Astrocyte of the spinal cord (primary cell): ENCODE measurements at regions not wholly inside any gene's neighbourhood (a gene's known extent, or its start where the extent isn't known, plus 50 kb on each side); places are given as distances from the start of the nearest gene placed in this dataset.
A peak's percentile ranks its signal among the peaks of the same experiment; 100 is the strongest.
"Not testable (repeated sequence)": the region's sequence is repeated elsewhere in the genome, so short reads cannot be mapped to it uniquely, and the experiment has no call there.

Source experiments
- DNase-seq: peaks from one replicate; pipeline ENCODE4 v3.0.0; 2011; ENCODE audit warnings: low read depth, low spot score
- H3K4me3 ChIP-seq: 2 replicates; pipeline ENCODE4 v1.5.1; 2011; ENCODE audit warnings: low read depth, mild to moderate bottlenecking, low read length, moderate library complexity
- in situ Hi-C: cut with HindIII; loops from 2 replicates; pipeline ENCODE4 v1.10.0; 2017; ENCODE audit warnings: low sequenced_read_pairs
- TF ChIP-seq, protein P1 (sequence below): IDR thresholded peaks from 2 replicates; pipeline ENCODE4 v1.5.1; 2012; ENCODE audit warnings: low read depth, mild to moderate bottlenecking, low read length, inconsistent platforms

DNA sequence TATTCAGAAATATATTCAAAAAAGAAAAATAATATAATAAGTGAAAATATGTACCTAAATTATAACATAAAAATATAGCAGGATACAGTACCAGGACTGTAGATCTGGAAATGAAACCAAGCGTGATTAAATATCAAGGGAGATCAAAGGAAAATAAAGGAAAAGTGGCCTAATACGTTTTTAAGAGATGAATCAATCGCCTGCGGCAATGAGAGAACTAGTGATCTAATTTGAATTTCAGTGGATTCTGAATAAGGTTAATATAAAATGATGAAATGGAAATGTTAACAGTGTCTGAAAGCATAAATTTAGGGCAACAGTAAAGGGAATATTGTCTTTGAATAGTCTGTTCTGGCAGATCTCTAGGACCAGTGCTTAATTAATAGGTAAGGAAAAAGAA is 1761.9 kb upstream of the ACO1 start:
- TF ChIP-seq, protein P1, sequence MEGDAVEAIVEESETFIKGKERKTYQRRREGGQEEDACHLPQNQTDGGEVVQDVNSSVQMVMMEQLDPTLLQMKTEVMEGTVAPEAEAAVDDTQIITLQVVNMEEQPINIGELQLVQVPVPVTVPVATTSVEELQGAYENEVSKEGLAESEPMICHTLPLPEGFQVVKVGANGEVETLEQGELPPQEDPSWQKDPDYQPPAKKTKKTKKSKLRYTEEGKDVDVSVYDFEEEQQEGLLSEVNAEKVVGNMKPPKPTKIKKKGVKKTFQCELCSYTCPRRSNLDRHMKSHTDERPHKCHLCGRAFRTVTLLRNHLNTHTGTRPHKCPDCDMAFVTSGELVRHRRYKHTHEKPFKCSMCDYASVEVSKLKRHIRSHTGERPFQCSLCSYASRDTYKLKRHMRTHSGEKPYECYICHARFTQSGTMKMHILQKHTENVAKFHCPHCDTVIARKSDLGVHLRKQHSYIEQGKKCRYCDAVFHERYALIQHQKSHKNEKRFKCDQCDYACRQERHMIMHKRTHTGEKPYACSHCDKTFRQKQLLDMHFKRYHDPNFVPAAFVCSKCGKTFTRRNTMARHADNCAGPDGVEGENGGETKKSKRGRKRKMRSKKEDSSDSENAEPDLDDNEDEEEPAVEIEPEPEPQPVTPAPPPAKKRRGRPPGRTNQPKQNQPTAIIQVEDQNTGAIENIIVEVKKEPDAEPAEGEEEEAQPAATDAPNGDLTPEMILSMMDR: no peak
- no peak overlapping the region for H3K4me3 ChIP-seq
- in situ Hi-C loops: no loop called here
- no peak for DNase-seq

DNA sequence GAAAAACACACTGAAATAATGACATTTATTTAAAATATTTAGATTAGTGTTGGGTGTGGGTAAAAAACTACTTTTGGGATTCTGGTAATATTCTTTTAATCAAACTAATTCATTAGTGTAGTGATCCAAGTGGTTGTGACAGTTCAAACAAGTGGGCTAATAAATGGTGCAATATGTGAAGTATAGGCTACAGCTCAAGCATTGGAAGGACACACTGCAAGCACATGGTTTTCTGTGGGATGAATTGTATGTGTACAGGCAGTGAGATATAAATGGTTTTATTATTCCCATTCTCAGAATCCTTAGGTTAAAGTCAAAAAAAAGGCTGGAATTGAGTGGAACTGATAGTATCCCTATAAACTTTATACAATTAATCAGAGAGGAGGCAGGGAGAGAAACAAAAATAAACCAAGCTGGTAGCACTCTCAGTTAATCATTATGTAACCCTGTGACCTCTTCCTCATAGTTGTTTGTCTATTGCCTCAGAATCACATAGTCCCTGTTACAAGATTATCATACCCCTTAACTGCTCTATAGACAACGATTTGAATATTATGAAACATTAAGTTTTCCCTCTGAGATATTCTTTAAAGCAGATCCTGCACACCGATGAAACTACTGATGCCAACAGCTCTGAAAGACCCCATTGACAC is 1755.4 kb upstream of the ACO1 start:
- H3K4me3 ChIP-seq: no peak overlapping the region
- TF ChIP-seq, protein P1: no peak
- in situ Hi-C loops: no loop called here
- no peak for DNase-seq

DNA sequence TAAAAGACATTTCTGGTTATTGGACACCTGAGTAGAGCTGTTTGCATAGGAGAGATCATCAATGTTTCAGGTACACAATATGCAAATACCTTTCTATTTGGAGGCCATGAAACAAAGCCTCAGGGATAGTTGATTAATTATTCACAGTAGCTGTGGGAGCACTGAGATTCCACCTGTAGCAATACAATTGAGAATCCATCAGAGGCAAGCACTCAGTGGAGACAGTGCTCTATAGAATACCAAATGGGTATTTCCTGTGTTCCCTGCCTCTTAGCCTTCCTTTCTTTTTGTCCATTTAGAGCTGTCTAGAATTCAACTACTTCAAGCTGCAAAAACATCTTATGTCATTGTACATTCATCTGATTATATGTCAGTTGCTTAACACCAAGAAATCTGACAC is 1754.0 kb upstream of the ACO1 start:
- DNase-seq: no peak
- in situ Hi-C loops: no loop called here

DNA sequence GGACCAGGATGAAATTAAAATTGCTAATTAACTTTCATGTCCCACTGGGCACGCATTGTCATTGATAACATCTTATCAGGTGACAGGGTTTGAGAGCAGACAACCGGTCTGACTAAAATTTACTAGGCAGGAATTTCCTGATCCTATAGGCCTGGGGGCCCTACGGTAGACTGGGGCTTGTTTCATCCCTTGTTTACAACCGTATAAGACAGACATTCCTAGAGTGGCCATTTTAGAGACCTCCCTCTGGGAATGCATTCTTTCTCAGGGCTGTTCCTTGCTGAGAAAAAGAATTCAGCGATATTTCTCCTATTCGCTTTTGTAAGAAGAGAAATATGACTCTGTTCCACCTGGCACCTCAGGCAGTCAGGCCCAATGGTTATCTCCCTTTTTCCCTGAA is 1737.8 kb upstream of the ACO1 start:
- in situ Hi-C loops, H3K4me3 ChIP-seq: not testable (repeated sequence)

More for the DNA sequence above, 1754.0 kb upstream of the ACO1 start:
- TF ChIP-seq, protein P1: no peak
- H3K4me3 ChIP-seq: no peak overlapping the region

DNA sequence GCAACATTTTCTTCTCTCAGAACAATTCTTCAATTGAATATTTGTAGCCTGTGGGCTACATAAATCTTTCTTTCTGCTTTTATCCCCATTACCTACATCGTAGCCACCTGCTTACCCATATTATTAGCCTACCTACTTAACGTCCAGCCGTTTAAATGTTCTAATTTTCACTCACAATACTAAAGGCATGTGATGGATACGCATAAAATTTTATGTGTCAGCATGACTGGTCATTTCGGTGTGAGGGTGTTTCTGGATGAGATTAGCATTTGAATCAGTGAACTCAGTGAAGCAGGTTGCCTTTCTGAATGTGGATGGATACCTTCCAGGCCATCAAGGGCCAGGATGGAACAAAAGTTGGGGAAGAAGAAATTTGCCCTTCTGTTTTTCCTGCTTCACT is 1722.5 kb upstream of the ACO1 start:
- TF ChIP-seq, protein P1: no peak
- no peak overlapping the region for H3K4me3 ChIP-seq
- no peak for DNase-seq
- in situ Hi-C loops: no loop called here

More for the DNA sequence above, 1737.8 kb upstream of the ACO1 start:
- DNase-seq: not testable (repeated sequence)

DNA sequence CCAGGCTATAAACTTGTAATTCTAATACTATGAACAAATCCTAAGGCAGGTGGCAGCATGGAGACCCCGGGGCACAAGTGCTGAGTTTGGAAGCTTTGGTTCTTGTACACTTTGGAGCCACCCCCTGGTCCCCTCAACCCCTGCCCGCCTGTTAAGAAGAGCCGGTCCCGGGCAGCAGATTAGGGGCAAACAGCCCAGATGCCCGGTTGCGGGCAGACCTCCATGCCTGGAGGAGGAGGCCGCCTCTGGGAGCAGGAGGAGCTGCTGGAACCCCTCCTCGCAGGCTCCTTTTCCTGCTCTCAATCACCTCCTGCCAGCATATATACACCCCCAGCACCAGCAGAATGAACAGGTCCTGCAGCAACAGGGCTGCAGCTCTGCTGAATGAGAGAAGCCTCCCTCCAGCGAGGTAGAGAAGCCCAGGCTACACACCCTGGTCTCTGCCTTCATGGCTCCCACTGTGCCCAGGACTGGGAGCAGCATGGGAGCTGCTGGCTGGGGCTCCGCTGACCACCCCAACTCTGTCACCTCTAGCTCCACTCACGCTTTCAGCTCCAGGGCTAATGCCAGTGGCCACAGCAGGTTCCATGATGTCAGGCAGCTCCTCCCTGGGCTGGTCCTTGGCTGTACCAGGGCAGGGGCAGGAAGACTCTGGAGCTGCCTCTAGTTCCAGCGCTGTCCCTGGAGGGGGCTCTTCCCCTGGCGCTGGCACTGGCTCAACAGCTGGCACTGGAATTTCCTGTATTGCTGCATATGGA is 1713.5 kb upstream of the ACO1 start:
- TF ChIP-seq, protein P1: no peak
- in situ Hi-C loops: no loop called here
- no peak for DNase-seq
- no peak overlapping the region for H3K4me3 ChIP-seq

DNA sequence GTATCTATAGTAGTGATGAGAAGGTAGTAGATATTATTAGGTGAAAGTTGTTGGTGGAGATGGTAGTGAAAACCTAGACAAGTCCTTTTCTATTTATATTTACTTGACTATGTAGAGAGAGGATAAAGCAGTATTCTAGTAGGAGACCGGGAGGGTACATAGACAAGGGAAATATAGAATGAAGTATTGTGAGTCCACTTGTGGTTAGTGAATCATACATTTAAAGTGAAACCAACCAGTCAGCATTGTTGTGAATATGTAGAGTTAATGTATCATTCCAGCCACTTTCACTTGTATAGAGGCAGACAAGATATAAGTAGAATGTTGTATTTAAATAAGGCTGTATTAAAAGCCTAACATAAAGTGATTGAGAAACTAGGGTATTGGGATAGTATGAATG is 1711.3 kb upstream of the ACO1 start:
- TF ChIP-seq, protein P1: no peak
- in situ Hi-C loops: no loop called here

More for the DNA sequence above, 1711.3 kb upstream of the ACO1 start:
- peak; percentile 31 for DNase-seq
- no peak overlapping the region for H3K4me3 ChIP-seq
